NCI-H748 (cell line): ENCODE measurements at regions not wholly inside any gene's neighbourhood (a gene's known extent, or its start where the extent isn't known, plus 50 kb on each side); places are given as distances from the start of the nearest gene placed in this dataset.

Source experiments
- DNase-seq: peaks from one replicate; lab custom pipeline; 2025; ENCODE audit not compliant: unreplicated experiment; lab: John Stamatoyannopoulos, UW

DNA sequence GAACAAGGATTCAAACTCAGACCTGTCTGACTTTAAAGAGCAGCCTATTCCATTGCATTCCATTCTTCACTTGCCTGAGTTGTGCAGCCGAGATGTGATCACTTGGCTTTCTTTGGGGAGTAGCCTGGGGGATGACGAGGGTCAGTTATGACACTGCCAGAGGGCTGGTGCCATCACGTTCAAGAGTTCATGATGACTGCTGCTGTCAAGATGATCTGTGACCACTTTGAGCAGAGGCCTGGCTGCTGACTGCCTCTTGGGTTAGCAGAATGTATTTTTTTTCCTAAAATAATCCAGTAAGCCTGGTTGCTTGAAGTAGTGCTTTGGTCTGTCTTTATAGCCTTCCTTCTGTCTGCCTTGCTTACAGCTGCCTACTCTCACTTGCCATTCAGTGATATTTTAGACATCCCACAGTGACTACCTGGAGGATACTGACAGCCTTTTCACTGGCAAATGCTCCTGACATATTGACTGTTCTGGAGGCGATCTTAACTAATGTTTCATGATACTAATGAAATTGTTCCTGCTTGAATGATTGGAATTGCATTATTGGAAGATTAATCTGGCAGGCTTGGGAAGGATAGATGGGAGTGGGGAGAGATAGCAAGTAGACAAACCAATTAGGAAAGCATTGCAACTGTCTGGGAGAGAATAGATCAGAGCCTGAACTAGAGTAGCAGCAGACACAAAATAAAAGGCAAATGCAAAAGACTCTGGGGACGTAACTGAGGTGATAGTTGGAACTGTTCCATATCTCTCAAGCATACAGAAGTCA, 221.6 kb upstream of the LCORL start:
- DNase-seq: no peak

DNA sequence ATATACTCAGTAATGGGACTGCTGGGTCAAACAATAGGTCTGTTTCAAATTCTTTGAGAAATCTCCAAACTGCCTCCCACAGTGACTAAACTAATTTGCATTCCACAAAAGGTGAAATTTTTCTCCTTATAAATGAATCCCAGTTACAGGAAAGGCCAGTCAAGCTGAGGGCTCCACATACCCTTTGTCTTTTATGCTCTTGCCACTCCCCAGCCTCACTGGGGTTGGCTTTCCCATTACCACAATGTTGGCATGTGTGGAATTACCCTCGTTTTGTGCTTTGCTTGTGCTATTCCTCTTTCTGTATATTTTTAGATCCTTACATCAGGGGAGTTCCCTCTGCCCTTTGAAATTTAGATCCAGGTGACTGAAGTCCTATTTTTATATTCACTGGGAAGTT, 220.2 kb upstream of the LCORL start:
- no peak for DNase-seq

DNA sequence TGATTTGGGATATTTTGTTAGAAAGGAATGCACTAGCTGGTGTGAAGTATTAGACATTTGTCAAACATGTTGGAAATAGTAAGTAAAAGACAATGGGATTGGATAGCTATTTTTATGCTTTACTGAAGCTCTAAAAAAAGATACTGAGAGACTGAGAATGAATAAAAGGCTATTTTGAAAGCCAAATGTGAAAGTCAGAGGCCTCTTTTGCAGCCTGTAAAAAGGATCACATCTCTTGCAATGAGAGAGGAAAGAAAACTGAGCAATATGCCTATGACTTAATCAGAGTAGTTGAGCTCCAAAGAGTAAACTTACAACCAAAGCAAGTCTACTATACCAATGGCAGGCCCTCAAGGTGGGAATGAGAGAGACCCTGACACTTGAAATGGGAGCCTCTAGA, 212.6 kb upstream of the LCORL start:
- no peak for DNase-seq

DNA sequence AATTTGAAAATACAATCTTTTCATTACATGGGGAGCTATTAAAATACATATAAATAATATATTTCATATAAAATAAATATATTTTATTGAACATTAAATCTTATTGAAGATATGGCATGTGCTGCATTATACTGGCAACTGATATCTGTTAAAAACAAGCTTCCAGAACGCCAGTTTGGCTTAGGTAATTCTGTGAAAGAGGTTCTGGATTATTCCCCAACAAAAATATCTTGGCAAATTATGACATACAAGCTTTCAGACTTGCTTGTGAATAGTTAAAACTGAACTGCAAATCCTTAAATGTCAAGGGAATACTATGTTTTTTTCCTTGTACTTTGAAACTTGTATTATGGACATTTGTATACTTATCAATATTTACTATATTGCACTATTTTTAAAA, 210.2 kb upstream of the LCORL start:
- DNase-seq: no peak

DNA sequence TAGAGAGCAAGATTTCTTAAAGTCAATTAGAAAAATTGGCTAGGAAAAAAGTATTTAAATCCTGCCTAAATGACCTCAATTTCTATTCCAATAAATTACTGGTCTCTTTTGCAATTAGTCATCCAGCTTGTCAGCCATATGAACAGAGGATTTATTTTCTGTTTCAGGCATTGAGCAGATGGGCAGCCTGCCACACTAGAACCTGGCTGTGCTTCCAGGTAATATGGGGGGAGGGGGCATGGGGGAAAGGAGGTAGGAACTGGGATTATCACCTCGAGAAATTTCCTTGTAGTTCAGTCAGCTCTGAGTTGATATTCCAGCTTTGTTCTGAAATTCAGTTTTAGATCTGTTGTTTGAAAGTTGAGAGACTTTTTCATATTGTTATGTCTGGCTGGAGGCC, 206.3 kb upstream of the LCORL start:
- no peak for DNase-seq

DNA sequence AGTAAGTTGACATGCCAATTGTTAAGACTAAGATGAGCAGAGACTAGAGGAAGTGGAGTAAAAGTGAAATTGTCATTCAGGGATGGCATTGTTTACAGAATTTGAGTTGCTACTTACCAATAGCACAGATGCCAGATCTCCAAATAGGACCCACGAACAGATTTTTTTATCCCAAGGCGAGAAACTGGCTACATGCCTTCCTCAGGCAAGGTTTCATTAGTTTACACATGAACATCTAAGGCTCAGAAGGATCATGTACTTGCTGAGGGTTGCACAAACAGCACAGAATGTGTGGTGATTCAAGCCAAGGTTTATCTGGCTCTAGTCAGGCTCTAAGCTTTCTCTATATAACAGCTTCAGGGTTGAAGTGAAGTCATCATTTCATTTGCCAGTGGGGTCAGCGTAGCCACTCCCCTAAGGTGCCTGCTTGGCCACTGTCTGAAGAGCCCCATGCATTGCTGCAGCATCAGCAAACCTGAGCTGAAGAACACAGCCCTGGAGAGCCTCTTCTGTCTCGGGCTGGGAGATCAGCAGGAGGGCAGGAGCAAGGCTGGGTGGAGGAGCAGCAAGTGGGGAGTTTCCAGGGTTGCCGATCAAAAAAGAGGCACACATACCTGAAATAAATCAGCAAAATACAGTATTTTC, 193.0 kb upstream of the LCORL start:
- peak; percentile 36 for DNase-seq

DNA sequence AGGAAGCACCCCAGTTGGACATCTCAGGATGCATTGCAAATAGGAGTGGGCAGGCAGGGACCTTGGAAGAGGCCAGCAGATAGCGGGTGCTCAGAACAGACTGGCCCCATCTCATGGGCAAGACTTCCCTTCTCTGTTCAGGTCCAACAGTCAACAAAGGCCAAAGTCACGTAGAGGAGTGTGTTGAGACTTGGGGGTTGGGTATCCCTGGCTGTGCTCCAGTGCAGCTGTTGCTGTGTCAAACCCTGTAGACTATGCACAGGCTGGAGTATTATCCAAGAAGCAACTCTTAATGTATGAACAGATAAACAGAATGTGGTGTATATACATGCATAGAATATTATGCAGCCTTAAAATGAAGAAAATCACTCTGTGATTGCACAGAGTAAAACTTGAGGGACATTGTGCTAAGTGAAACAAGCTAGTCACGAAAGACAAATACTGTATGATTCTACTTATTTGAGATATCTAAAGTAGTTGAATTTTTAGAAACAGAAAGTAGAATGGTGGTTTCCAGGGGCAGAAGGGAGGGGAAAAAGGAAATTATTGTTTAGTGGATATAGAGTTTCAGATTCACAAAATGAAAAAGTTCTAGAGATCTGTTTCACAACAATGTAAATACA, 192.1 kb upstream of the LCORL start:
- no peak for DNase-seq

DNA sequence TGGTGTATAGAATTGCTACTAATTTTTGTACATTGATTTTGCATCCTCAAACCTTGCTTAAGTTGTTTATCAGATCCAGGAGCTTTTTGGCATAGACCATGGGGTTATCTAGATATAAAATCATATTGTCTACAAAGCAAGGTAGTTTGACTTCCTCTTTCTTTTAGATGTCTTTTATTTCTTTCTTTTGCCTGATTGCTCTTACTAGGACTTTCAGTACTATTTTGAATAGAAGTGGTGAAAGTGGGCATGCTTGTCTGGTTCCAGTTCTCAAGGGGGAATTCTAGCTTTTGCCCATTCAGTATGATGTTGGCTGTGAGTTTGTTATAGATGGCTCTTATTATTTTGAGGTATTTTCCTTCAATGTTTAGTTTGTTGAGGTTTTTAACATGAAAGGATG, 187.9 kb upstream of the LCORL start:
- DNase-seq: no peak

DNA sequence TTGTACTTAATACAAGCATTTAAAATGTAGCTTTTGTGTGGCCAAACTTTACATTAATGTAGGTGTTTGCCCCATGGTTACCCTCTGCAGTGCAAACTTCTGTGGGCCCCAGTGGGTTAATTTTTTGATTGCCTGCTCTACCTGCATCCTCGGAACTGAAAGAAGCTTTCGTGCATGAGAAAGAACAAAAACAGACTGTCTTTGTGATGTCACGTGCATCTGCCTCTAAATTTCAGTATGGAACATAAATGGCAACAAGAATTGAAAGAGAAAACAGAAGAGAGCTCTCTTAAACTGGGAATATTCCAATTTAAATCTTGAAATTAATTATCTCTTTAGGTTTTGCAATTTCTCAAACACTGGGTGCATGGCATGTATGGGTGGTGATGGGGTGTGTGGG, 182.4 kb upstream of the LCORL start:
- no peak for DNase-seq

DNA sequence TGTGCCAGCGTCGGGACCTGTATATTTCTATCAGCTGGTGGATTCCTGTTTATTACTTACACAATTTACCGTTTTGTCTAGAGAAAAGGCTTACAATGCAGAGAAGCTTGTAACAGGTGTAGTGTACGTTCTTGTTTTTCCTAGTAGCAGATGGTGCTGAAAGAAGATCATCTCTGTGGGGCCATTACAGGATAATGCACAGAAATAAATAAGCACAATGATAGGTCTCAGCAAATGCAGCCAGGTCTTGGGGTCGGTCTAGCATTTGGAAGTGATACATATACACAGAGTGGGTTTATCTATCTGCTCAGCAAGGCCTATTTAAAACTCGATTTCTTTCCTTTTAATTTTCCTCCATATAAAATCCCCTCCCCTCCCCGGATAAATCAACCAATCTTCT, 180.9 kb upstream of the LCORL start:
- no peak for DNase-seq

DNA sequence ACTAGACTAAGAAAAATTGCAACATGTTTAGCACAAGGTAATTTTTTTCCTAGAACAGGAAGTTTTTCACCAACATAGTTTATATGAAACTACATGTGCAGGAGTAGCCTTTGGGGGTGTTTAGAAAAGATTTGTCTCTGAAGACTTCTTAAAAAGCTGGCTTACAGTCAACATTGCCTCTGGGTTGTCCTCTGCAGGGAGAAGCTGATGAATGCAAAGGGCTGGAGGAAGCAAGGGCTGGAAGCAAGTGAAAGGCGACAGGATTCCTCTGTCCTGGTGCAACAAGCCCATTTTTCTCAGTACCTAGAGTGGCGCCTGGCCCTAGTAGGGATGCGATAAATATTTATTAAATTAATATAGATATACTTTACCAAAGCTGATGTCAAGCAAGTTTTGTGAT, 180.3 kb upstream of the LCORL start:
- DNase-seq: no peak

DNA sequence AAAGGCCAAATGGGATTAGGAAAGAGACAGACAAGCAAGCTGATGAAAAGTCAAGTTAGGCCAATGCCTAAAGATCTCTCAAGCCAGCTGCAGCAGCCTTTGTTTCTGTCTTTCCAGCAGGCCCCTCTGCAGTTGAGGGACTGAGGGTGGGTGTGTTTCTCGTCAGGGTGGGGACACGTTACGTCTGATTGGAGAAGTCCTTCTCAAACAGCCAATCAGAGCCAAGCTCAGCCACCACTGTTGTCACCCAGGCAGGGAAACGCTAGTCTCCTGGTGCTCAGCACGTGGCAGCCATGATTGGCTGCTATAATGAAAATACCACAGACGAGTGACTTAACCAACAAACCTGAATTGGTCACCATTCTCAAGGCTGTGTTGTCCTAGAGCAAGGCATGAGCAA, 177.1 kb upstream of the LCORL start:
- DNase-seq: no peak

DNA sequence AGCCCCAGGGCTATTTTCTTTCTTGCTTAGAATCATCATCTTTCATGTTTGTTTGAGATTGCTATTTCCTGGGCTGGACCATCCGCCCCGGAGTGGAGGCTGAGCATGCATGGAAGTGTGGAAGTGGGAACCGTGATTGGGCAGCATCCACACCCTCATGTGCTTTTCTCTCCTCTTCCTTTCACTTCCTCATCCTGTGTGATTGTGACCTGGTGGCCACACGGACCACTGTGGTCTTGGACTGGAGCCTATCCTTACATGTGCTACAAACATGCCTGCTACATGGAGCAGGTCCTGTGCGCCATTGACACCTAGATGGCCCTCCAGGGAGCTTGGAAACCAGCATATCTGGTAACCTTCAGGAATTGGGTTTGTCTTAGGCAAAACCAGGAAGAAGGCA, 175.9 kb upstream of the LCORL start:
- no peak for DNase-seq

DNA sequence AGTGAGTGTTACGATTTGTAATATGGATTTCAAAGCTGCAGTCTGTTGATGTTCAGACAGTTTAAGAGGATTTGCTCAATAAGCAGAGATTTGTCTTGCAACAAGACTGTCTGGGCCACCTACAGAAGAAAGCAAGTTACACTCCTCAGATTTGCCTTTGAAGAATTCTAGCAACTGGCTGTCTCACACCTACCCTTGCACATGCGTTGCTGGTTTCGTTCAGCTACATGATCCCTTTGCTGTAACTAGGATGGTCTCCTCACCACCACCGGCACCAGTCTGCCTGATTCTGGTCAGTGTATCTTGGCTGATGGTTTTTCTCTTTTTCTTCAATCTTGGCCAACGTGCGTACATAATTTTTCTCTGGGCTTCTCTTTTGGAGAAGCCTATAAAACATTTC, 172.7 kb upstream of the LCORL start:
- no peak for DNase-seq

DNA sequence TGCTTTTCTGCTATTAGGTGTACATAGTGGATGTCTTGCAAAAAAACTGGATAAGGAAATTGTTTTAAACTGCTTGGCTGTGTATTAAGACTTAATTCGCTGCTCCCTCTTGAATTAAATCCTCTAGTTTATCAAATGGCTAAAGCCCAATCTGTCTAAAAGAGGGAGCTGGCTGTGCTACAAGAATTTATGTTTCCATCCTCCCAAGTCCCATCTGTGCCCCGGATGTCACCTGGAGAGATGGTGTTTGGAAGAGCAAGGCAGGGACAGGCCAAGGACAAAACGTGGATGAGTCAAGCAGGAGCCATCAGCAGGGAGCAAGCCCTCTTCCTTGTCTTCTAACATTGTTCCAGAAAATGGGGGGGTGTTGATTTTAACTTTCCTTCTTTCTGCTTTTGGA, 171.3 kb upstream of the LCORL start:
- DNase-seq: no peak

DNA sequence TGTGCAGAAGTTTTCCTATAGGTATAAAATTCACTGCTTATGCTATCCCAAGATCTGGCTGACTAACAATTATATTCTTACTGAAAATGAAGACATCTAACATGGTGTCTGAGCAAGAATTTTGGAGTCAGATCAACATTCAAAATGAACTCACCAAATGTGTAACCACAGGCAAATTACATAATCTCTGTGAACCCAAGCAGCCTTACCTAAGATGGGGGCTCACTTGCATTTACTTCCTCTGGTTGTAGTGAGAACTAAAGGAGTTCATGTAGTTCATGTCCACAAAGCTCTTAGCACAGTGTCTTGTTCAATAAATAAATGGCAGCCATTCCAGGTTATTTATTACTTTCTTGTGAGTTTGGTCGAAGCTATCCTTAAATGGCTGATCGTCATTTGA, 163.9 kb upstream of the LCORL start:
- no peak for DNase-seq

DNA sequence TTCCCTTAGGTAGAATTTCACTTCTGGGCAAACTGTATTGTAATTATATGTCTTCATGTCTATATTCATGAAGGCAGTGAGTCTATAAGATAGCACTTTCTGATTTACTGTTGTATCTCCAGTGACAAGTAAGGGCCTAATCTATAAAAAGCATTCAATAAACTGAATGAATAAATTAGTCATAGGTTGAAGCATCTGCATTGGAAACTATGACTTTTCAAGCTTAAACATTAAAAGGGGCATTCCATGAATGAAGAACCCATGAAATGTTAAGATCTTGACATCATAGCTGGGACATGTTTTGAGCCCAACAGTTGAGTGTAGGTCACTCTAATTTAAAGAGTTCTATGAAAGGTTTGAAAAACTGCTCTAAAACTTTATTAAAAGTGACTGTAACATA, 159.3 kb upstream of the LCORL start:
- DNase-seq: no peak

DNA sequence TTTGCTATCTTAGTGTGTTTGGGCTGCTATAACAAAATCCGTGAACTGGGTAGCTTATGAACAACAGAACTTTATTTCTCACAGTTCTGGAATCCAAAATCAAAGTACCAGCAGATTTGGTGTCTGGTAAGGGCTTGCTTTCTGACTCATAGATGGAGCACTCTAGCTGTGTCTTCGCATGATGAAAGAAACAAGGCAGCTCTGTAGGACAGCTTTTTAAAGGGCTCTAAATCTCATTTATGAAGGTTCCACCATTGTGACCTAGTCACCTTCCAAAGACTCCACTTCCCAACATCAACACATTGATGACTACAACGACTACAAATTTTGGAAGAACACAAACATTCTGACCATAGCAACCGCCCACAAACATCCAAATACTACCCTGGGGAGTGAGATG, 158.6 kb upstream of the LCORL start:
- DNase-seq: no peak

DNA sequence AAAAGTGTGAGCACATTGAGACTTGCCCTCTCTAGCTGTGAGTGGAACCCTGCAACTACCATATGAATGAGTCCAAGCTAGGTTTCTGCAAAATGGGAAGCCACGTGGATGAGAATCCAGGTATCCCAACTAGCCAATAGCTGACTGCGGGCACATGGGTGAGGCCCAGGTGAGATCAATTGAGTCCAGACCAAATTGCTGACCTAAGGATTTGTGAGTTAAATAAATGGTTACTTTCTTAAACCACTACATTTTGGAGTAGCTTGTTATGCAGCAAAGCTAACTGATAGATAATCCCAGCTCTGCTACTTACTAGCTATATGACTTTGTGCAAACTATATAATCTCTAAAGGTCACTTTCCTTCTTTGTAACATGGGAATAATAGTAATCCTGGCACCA, 150.3 kb upstream of the LCORL start:
- DNase-seq: no peak

DNA sequence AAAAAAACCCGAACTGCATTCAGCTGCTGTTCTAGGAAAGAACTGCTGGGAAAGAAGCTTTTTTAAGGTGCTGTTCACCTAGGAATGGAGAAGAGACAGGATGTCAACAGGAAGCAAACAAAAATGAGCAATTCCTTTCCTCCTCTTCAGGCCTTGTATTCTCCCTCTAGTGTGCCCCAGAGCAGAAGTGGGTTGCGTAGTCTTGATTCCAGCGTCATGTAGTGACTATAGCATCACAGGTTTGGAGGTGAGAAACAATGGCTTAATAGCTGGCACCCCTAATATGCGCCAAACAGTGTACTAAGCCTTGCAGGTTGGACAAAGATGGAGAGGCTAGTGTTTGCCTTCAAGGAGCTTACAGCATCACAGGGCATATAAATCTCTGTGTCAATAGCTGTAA, 146.3 kb upstream of the LCORL start:
- DNase-seq: no peak

DNA sequence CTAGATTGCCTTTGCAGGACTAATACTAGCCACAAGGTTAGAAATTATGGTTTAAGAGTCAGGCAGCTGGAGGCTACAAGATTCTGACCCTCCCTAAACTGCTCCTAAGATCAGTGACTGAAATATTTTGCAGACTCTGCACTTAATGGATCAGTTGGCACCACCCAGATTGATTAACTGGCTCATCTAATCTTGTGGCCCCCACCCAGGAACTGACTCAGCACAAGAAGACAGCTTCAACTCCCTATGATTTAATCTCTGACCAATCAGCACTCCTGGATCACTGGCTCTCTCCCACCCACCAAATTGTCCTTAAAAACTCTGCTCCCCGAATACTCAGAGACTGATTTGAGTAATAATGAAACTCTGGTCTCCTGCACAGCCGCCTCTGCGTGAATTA, 145.4 kb upstream of the LCORL start:
- no peak for DNase-seq

DNA sequence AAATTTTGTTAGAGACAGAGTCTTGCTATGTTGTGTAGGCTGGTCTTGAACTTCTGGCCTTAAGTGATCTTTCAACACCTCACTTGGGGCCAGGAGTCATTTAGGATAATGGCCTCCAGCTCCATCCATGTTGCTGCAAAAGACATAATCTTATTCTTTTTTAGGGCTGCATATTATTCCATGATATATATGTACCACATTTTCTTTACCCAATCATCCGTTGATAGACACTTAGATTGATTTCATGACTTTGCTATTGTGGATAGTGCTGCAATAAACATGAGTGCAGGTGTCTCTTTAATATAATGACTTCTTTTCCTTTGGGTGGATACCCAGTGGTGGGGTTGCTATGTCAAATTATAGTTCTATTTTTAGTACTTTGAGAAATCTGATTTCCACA, 140.9 kb upstream of the LCORL start:
- no peak for DNase-seq
